PC-9 (cell line): ENCODE measurements at regions not wholly inside any gene's neighbourhood (a gene's known extent, or its start where the extent isn't known, plus 50 kb on each side); places are given as distances from the start of the nearest gene placed in this dataset.

Experiments used
- EZH2 ChIP-seq: fragments of 200-600 bp; sonication (generic); IDR thresholded peaks from 2 replicates; pipeline ENCODE4 v1.8.0; 2017; ENCODE audit warnings: antibody characterized with exemption, low read depth
- TF ChIP-seq, protein P1 (sequence below): fragments of 200-600 bp; sonication (generic); conservative IDR thresholded peaks from 2 replicates; pipeline ENCODE4 v1.6.1; 2017; ENCODE audit warnings: mixed run types, antibody characterized with exemption, mild to moderate bottlenecking, moderate library complexity

DNA sequence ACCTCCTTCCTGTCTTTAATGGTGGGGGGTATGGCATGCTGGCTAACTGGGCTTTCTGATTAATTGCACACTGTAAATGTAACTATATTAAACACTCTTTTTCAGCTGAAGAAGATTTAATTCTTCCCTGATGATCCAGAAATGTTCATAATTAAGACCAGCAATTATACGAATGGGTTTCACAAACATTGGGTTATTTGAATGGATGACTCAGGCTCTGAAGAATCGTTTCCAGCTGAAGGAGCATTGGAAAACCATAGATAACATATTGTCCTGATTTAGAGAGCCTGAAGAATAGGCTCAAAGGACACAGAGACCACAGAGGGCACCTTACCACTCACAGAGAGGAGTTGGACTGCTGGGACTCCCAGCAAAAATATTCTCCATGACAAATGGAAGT lies 130.7 kb upstream of the SSTR4 start:
- TF ChIP-seq, protein P1, sequence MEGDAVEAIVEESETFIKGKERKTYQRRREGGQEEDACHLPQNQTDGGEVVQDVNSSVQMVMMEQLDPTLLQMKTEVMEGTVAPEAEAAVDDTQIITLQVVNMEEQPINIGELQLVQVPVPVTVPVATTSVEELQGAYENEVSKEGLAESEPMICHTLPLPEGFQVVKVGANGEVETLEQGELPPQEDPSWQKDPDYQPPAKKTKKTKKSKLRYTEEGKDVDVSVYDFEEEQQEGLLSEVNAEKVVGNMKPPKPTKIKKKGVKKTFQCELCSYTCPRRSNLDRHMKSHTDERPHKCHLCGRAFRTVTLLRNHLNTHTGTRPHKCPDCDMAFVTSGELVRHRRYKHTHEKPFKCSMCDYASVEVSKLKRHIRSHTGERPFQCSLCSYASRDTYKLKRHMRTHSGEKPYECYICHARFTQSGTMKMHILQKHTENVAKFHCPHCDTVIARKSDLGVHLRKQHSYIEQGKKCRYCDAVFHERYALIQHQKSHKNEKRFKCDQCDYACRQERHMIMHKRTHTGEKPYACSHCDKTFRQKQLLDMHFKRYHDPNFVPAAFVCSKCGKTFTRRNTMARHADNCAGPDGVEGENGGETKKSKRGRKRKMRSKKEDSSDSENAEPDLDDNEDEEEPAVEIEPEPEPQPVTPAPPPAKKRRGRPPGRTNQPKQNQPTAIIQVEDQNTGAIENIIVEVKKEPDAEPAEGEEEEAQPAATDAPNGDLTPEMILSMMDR, result no peak
- no peak for TF ChIP-seq EZH2
